ENCODE measurements at regions not wholly inside any gene's neighbourhood (a gene's known extent, or its start where the extent isn't known, plus 50 kb on each side); places are given as distances from the start of the nearest gene placed in this dataset.
"Not testable (repeated sequence)": the region's sequence is repeated elsewhere in the genome, so short reads cannot be mapped to it uniquely, and the experiment has no call there.

DNA sequence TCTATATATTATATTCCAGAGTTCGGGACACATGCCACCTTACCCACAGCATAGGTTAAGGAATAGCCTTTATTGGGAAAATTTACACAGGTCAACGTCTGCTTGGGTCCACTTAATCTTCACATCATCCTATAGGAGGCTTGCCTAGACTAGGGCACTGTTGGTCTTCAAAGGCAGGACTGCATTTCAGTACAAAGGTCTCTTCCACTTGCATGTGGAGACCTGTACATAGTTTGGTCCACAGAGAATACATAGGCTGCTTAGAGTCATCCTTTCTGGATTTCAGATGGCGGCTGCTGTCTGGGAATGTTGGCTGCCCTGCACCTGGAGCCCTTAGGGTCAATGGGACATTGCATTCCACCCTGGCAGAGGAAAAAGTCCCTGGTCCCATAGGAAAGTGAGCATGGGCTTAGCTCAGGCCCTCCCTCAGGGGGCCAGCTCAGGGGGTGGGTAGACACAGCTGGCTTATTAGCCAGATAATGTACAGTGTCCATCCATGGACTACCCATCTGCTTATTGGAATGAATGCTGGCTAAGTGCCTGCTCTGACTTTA is 75.3 kb upstream of the TGFBR2 start:
- Mint-ChIP-seq H3K4me1 (ENCODE audit: low read depth) (peaks cover 7% of the 10 kb centered on the region), H3K4me3 (ENCODE audit: low read depth) (no peak overlapping the region), H3K27me3 (no peaks in the 10 kb centered on the region), H3K27ac (no peak overlapping the region), H3K9me3 (ENCODE audit: low read depth) (peaks cover 11% of the 10 kb centered on the region), H3K36me3 (ENCODE audit: insufficient read depth) (peaks cover 2% of the 10 kb centered on the region)
- no peak for DNase-seq (ENCODE audit: low spot score, unreplicated experiment)
- TF ChIP-seq, protein P1, sequence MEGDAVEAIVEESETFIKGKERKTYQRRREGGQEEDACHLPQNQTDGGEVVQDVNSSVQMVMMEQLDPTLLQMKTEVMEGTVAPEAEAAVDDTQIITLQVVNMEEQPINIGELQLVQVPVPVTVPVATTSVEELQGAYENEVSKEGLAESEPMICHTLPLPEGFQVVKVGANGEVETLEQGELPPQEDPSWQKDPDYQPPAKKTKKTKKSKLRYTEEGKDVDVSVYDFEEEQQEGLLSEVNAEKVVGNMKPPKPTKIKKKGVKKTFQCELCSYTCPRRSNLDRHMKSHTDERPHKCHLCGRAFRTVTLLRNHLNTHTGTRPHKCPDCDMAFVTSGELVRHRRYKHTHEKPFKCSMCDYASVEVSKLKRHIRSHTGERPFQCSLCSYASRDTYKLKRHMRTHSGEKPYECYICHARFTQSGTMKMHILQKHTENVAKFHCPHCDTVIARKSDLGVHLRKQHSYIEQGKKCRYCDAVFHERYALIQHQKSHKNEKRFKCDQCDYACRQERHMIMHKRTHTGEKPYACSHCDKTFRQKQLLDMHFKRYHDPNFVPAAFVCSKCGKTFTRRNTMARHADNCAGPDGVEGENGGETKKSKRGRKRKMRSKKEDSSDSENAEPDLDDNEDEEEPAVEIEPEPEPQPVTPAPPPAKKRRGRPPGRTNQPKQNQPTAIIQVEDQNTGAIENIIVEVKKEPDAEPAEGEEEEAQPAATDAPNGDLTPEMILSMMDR (IDR thresholded peaks at IDR 0.05; ENCODE audit: unreplicated experiment): no peak

DNA sequence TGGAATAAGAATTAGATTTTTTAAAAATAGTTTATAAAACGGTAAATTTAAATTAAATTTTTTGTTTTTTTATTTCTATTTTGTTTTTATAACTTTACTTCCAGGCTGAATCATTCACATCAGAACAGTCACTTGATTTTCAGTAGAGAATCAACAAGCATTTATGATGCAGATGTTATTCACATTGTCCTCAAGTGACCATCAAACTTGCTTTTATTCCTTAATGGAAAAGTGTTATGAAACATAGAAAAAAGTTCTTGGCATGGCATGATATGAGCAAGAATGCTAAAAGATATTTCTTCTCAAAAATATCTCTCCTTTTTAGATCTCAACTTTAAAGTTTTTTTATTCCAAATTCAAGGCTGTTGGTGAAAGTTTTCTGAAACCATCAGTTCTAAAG is 70.9 kb upstream of the TGFBR2 start:
- DNase-seq (ENCODE audit: low spot score, unreplicated experiment): no peak
- Mint-ChIP-seq H3K4me3 (ENCODE audit: low read depth) (no peak overlapping the region), H3K27me3 (no peaks in the 10 kb centered on the region), H3K27ac (no peak overlapping the region), H3K36me3 (ENCODE audit: insufficient read depth) (peaks cover 4% of the 10 kb centered on the region), H3K4me1 (ENCODE audit: low read depth) (peaks cover 14% of the 10 kb centered on the region), H3K9me3 (ENCODE audit: low read depth) (peaks cover 12% of the 10 kb centered on the region)
- TF ChIP-seq, protein P1 (IDR thresholded peaks at IDR 0.05; ENCODE audit: unreplicated experiment): no peak

DNA sequence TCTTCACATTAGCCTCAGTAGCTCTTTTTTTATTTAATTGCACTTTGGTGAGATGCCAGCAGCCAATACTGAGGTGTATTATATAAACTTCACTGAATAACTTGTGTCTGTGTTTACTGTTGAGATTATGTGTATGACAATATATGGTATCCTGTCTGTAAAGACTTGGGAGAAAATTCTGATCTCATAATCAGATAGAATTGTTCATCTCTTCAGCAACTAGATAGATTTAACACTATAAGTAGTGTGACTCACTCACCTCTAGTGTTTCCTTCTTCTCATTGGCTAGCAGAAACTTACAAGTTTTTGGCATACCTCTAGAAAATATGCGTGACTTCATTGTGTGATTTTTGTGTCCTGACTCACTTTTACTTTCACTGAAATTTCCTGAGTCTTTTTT is 67.6 kb upstream of the TGFBR2 start:
- no peak overlapping the region for H3K27ac Mint-ChIP-seq
- peaks cover 14% of the 10 kb centered on the region for H3K4me1 Mint-ChIP-seq (ENCODE audit: low read depth)
- no peak overlapping the region for H3K4me3 Mint-ChIP-seq (ENCODE audit: low read depth)

DNA sequence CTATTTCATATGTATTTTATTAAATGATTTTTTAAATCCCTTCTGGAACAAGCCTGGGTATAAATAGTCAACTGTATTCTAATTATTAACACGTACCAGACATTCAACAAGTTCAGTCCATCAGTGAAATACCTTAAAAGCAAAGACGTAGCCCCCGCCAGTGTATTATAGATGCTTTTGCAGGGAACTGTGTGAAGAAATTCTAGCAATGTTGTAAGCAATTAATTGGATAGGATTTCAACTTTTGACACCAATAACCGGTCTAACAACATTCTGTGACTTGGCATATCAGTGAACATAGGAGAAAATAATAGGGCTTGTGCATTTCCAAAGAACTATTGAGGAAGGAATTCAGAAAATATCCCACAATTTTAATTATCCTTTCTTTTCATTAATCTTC is 67.2 kb upstream of the TGFBR2 start:
- TF ChIP-seq, protein P1 (IDR thresholded peaks at IDR 0.05; ENCODE audit: unreplicated experiment): no peak
- peaks cover 14% of the 10 kb centered on the region for H3K4me1 Mint-ChIP-seq (ENCODE audit: low read depth)
- no peaks in the 10 kb centered on the region for H3K27me3 Mint-ChIP-seq
- H3K9me3 Mint-ChIP-seq (ENCODE audit: low read depth): peaks cover 8% of the 10 kb centered on the region
- H3K4me3 Mint-ChIP-seq (ENCODE audit: low read depth): no peak overlapping the region
- H3K36me3 Mint-ChIP-seq (ENCODE audit: insufficient read depth): peaks cover 4% of the 10 kb centered on the region
- no peak overlapping the region for H3K27ac Mint-ChIP-seq
- no peak for DNase-seq (ENCODE audit: low spot score, unreplicated experiment)

More for the DNA sequence above, 67.6 kb upstream of the TGFBR2 start:
- peaks cover 8% of the 10 kb centered on the region for H3K9me3 Mint-ChIP-seq (ENCODE audit: low read depth)
- no peak for DNase-seq (ENCODE audit: low spot score, unreplicated experiment)
- H3K36me3 Mint-ChIP-seq (ENCODE audit: insufficient read depth): peaks cover 4% of the 10 kb centered on the region
- H3K27me3 Mint-ChIP-seq: no peaks in the 10 kb centered on the region
- TF ChIP-seq, protein P1 (IDR thresholded peaks at IDR 0.05; ENCODE audit: unreplicated experiment): no peak

DNA sequence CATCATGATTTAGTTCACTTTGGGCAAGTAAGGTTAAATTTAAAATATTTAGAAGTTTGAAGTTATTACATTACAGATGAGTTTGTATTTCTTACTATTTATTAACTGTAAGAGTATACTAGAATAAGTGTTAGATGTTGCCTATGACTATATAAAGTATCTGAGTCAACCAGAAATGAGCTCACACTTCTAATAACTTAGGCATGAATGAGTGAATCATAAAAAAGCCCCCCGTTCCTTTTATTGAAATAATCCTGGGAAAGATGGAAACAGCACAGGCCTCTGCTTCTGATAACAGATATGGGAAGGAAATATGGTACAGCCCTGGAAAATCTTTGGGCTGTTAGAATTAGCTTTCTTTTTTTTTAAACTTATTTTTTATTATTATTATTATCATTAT is 66.6 kb upstream of the TGFBR2 start:
- H3K4me1 Mint-ChIP-seq (ENCODE audit: low read depth): peaks cover 14% of the 10 kb centered on the region
- H3K4me3 Mint-ChIP-seq (ENCODE audit: low read depth): no peak overlapping the region
- peaks cover 4% of the 10 kb centered on the region for H3K36me3 Mint-ChIP-seq (ENCODE audit: insufficient read depth)
- DNase-seq (ENCODE audit: low spot score, unreplicated experiment): no peak
- TF ChIP-seq, protein P1 (IDR thresholded peaks at IDR 0.05; ENCODE audit: unreplicated experiment): no peak
- H3K27me3 Mint-ChIP-seq: no peaks in the 10 kb centered on the region
- no peak overlapping the region for H3K27ac Mint-ChIP-seq
- peaks cover 8% of the 10 kb centered on the region for H3K9me3 Mint-ChIP-seq (ENCODE audit: low read depth)

DNA sequence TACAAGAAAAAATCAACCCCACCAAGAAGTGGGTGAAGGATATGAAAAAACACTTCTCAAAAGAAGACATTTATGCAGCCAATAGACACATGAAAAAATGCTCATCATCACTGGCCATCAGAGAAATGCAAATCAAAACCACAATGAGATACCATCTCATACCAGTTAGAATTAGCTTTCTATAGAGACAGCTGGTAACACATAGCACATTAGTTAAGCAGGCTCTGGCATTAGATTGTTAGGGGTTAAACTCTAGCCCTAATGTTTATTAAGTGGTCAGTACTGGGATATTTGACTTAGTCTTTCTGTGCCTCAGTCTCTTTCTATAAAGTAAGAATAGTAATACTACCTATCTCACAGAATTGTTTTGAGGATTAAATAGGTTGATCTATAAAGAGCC is 65.2 kb upstream of the TGFBR2 start:
- peaks cover 14% of the 10 kb centered on the region for H3K4me1 Mint-ChIP-seq (ENCODE audit: low read depth)
- DNase-seq (ENCODE audit: low spot score, unreplicated experiment); H3K9me3 Mint-ChIP-seq (ENCODE audit: low read depth); H3K4me3 Mint-ChIP-seq (ENCODE audit: low read depth); H3K27ac Mint-ChIP-seq; H3K27me3 Mint-ChIP-seq; H3K36me3 Mint-ChIP-seq (ENCODE audit: insufficient read depth): not testable (repeated sequence)
